ENCODE measurements at regions not wholly inside any gene's neighbourhood (a gene's known extent, or its start where the extent isn't known, plus 50 kb on each side); places are given as distances from the start of the nearest gene placed in this dataset.

DNA sequence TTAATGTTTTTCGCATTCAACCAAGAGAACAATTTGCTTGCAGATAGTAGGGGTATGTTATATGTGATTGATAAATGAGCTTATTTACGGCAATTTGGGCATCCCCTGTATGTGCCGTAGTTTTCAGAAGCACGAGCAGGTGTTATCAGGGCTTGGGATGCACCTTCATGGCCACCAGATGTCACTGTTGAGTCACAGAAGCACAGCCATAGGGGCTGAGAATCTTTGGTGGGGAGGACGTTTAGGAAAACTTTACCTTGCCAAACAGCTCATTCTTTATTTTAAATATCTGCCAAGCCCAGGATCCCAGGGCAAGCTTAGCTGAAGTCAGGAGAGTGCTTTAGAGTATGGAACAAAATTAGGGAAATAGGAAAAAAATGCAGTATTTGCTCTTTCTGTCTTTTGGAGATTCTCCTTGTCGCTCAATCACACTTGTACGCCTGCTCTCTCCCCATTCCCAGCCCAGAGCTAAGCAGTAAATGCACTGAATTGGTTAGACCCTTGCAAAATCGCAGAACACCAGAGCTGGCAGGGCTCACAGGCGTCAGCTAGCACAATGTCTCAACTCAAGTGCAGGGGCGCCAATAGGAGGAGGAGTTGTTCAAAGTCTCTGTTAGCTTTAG lies 93.6 kb upstream of the MPHOSPH6 start:
- DNase-seq (ENCODE audit: low read depth in 1 of 2, low spot score in 1 of 2): peak; percentile 8 to 33
- TF ChIP-seq POLR2AphosphoS5 (IDR thresholded peaks at IDR 0.05; ENCODE audit: low read depth): no peak
- TF ChIP-seq, protein P1, sequence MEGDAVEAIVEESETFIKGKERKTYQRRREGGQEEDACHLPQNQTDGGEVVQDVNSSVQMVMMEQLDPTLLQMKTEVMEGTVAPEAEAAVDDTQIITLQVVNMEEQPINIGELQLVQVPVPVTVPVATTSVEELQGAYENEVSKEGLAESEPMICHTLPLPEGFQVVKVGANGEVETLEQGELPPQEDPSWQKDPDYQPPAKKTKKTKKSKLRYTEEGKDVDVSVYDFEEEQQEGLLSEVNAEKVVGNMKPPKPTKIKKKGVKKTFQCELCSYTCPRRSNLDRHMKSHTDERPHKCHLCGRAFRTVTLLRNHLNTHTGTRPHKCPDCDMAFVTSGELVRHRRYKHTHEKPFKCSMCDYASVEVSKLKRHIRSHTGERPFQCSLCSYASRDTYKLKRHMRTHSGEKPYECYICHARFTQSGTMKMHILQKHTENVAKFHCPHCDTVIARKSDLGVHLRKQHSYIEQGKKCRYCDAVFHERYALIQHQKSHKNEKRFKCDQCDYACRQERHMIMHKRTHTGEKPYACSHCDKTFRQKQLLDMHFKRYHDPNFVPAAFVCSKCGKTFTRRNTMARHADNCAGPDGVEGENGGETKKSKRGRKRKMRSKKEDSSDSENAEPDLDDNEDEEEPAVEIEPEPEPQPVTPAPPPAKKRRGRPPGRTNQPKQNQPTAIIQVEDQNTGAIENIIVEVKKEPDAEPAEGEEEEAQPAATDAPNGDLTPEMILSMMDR (IDR thresholded peaks at IDR 0.05; ENCODE audit: insufficient read depth, low read length): peak; percentile 91
- no peaks in the 10 kb centered on the region for H3K27me3 ChIP-seq (ENCODE audit: insufficient read depth, poor library complexity, severe bottlenecking)

DNA sequence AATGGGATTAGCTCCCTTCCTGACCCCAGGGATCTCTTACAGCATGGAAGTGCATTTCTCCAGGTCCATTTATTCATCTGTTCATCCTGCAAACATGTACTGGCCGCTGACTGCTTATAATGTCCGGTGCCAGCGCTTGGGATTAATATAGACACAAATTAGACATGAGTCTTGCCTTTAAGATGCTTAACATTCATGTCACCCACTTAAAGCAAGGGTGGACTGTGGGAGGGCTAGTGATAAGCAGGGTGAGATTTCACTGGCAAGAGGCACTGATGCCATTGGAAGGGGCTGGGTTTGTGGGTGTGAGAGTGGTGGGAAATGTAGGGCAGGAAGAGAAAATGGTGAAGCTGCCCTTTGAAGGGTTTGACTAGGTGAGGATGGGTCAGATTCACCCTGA lies 92.2 kb upstream of the MPHOSPH6 start:
- no peak for DNase-seq (ENCODE audit: low read depth in 1 of 2, low spot score in 1 of 2)
- Histone ChIP-seq H3K27ac (replicated peaks) (no peak overlapping the region), H3K4me3 (replicated peaks; ENCODE audit: insufficient read depth, low read length) (no peak overlapping the region), H3K27me3 (ENCODE audit: insufficient read depth, poor library complexity, severe bottlenecking) (no peaks in the 10 kb centered on the region)
- no peak for TF ChIP-seq SPI1 (IDR thresholded peaks at IDR 0.05; ENCODE audit: borderline replicate concordance, low read depth)
- TF ChIP-seq POLR2AphosphoS5 (IDR thresholded peaks at IDR 0.05; ENCODE audit: low read depth): no peak
- no peak for TF ChIP-seq GABPA (IDR thresholded peaks at IDR 0.05; ENCODE audit: low read depth)
- TF ChIP-seq, protein P2, sequence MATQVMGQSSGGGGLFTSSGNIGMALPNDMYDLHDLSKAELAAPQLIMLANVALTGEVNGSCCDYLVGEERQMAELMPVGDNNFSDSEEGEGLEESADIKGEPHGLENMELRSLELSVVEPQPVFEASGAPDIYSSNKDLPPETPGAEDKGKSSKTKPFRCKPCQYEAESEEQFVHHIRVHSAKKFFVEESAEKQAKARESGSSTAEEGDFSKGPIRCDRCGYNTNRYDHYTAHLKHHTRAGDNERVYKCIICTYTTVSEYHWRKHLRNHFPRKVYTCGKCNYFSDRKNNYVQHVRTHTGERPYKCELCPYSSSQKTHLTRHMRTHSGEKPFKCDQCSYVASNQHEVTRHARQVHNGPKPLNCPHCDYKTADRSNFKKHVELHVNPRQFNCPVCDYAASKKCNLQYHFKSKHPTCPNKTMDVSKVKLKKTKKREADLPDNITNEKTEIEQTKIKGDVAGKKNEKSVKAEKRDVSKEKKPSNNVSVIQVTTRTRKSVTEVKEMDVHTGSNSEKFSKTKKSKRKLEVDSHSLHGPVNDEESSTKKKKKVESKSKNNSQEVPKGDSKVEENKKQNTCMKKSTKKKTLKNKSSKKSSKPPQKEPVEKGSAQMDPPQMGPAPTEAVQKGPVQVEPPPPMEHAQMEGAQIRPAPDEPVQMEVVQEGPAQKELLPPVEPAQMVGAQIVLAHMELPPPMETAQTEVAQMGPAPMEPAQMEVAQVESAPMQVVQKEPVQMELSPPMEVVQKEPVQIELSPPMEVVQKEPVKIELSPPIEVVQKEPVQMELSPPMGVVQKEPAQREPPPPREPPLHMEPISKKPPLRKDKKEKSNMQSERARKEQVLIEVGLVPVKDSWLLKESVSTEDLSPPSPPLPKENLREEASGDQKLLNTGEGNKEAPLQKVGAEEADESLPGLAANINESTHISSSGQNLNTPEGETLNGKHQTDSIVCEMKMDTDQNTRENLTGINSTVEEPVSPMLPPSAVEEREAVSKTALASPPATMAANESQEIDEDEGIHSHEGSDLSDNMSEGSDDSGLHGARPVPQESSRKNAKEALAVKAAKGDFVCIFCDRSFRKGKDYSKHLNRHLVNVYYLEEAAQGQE (IDR thresholded peaks at IDR 0.05; ENCODE audit: insufficient replicate concordance, low read depth): no peak
- TF ChIP-seq, protein P1 (IDR thresholded peaks at IDR 0.05; ENCODE audit: insufficient read depth, low read length): no peak

More for the DNA sequence above, 93.6 kb upstream of the MPHOSPH6 start:
- Histone ChIP-seq H3K27ac (replicated peaks) (no peak overlapping the region), H3K4me3 (replicated peaks; ENCODE audit: insufficient read depth, low read length) (no peak overlapping the region)

DNA sequence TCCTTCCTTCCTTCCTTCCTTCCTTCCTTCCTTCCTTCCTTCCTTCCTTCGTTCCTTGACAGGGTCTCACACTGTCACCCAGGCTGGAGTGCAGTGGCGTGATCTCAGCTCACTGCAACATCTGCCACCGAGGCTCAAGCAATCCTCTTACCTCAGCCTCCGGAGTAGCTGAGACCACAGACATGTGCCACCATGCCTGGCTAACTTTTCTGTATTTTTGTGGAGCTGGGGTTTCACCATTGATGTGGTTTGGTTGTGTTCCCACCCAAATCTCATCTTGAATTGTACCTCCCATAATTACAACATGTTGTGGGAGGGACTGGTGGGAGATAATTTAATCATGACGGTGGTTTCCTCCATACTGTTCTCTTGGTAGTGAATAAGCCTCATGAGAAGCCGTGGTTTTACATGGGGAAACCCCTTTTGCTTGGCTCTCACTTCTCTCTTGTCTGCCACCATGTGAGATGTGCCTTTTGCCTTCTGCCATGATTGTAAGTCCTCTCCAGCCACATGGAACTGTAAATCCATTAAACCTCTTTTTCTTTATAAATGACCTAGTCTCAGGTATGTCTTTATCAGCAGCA lies 90.3 kb upstream of the MPHOSPH6 start:
- Histone ChIP-seq H3K27ac (replicated peaks) (no peak overlapping the region), H3K4me3 (replicated peaks; ENCODE audit: insufficient read depth, low read length) (no peak overlapping the region), H3K27me3 (ENCODE audit: insufficient read depth, poor library complexity, severe bottlenecking) (no peaks in the 10 kb centered on the region)
- no peak for DNase-seq (ENCODE audit: low read depth in 1 of 2, low spot score in 1 of 2)
- TF ChIP-seq, protein P1 (IDR thresholded peaks at IDR 0.05; ENCODE audit: insufficient read depth, low read length): no peak
- no peak for TF ChIP-seq SPI1 (IDR thresholded peaks at IDR 0.05; ENCODE audit: borderline replicate concordance, low read depth)
- TF ChIP-seq, protein P2 (IDR thresholded peaks at IDR 0.05; ENCODE audit: insufficient replicate concordance, low read depth): no peak
- TF ChIP-seq POLR2AphosphoS5 (IDR thresholded peaks at IDR 0.05; ENCODE audit: low read depth): no peak
- TF ChIP-seq GABPA (IDR thresholded peaks at IDR 0.05; ENCODE audit: low read depth): no peak
